Peyer's patch (tissue), 4 donors: ENCODE measurements at regions not wholly inside any gene's neighbourhood (a gene's known extent, or its start where the extent isn't known, plus 50 kb on each side); places are given as distances from the start of the nearest gene placed in this dataset.
A peak's percentile ranks its signal among the peaks of the same experiment; 100 is the strongest.

Source experiments
- CTCF ChIP-seq, 6 experiments: fragments of 450-650 bp in 4 of 6; fragments of 200-600 bp in 2 of 6; sonication (generic) in 1 of 6; IDR thresholded peaks; one replicate each; pipeline ENCODE4 v1.5.1; 2017 to 2019; ENCODE audit warnings: antibody characterized with exemption in 6 of 6, mild to moderate bottlenecking in 3 of 6, moderate library complexity in 1 of 6
- POLR2A ChIP-seq, 2 donors: fragments of 450-650 bp; IDR thresholded peaks; one replicate each; pipeline ENCODE4 v1.5.1; 2017; ENCODE audit warnings: antibody characterized with exemption in 2 of 2, mild to moderate bottlenecking in 2 of 2, moderate library complexity in 2 of 2

- TF ChIP-seq CTCF (IDR thresholded peaks at IDR 0.05), result peak in 4 of 6 experiments; percentile 7 to 52 (median 45)
- TF ChIP-seq POLR2A (IDR thresholded peaks at IDR 0.05), result no peak
Observed at GRCh38 chrX:23554304-23554703, 113.0 kb upstream of the PRDX4 start.
